Activated gamma-delta T cell treated with Interleukin-2 at 50 U/mL for 16 hours (primary cell): ENCODE measurements at regions not wholly inside any gene's neighbourhood (a gene's known extent, or its start where the extent isn't known, plus 50 kb on each side); places are given as distances from the start of the nearest gene placed in this dataset.

Source experiments
- DNase-seq: peaks from one replicate; pipeline ENCODE4 v3.0.0-alpha.2; 2020

DNA sequence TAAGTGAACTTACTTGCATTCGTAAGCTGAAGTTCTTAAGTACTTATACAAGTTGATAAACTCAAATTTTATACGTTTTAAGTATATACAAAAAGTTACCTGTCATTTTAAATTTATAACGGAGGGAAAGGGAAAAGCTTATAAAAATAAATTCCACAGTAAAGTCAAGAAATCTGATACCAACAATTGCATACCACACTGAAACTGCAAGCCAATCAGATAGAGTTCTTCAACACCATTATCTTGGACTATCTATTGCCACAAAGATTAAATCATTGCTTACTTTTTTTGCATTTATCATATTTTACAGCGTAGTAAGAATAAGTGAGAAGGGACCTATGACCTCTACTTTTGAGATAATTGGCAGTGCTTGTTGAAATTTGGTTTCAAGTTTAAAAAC lies 386.7 kb downstream of the TFAP2A start:
- no peak for DNase-seq

DNA sequence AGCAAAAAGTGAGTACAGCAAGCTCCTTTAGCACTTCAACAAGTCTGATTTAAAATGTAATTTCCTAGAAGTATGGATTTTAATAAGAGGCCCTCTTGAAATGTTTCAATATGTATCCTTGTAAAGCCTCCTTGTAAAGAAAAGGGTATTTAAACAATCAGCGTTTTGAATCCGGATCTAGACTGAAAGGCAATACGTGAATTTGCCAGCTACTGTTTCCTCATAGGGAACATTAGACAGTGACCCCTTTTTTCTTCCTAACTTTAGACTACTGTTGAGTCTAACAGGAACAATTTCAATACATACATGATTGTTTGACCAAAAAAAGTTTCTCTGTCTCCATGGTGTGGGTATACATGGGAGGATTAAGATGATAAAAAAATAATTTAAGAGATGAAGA lies 395.0 kb downstream of the TFAP2A start:
- DNase-seq = no peak

DNA sequence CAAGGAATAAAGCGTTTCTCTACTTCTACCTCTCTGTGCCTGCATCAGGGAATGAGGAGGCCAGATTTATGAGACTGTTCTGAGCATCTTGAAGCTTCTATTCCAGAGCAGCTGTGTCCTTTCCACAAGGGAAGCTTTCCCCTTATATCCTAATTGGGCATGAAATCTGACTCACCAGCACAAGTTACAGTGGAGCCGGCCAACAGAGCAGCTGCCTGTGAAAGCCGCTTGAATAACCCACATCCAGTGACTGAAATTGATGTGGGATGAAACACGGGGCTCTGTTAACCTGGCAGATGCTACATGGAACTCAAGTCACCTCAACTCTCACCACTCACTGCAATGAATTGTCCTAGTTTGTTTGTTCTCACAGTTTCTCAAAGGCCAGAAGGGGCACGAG lies 400.3 kb downstream of the TFAP2A start:
- no peak for DNase-seq

DNA sequence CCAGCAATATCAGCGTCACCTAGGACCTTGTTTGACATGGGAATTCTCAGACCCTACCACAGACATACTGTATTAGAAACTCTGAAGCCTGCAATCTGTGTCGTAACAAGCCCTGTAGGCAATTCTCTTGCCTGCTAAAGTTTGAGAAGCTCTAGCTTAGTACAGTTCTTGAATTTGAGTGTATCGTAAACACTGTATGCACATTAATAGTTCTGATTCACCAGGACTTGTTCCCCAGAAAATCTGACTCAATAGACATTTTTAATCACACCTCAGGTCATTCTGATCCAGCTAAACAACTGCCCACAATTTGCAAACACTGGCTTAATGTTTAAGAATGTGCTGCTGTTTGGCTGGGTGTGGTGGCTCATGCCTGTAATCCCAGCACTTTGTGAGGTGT lies 414.3 kb downstream of the TFAP2A start:
- no peak for DNase-seq

DNA sequence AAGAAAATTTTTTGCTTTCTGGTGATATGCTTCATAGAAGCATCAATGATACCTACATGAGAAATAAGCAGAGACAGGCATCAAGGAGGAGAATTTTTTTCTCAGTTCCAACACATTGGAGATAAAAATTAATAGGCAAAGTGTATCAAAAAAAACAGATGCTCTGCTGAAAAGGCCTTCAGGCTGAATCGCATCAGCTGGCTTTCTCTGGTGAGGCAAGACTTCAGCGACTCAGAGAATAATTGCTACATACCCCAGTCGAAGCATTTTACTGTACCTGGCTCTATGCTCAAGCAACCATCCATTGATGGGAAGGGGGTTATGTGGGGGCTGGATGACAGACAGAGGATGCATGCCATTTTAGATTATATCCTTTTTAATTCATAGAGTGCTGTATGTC lies 415.1 kb downstream of the TFAP2A start:
- no peak for DNase-seq

DNA sequence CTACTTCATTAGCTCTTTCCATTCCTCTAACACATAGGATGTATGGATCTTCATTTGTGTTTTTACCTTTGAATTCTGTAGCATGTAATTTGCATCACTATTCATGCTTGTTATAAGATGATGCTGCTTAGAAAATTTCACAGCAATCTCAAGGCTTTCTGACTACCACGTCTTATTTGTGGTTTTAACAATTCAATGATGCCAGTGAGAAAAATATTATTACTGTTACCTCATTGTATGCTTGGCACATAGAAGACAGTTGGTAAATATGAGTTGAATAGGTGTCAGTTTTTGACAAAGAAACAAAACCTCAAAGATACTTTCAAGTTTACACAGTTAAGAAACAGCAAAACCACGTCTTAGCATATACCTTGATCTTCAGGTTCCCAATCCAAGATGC lies 428.6 kb downstream of the TFAP2A start:
- DNase-seq = no peak

DNA sequence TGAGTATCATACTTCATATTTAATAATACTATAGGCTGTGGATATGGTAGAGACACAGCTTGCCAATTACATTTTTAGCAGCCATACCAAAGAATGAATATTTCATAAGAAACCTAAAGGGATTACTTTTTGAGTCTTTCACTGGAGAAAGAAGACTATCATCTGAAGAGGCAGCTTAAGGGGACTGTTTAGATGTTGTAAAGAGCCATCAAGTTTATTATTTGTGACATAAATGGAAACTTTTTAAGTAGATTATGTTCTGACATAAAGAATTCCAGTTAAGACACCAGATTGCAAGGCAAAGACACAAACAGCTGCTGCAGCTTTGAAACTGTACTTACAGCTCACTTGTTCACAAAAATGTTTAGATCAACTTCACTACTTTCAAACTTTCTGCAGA lies 429.4 kb downstream of the TFAP2A start:
- no peak for DNase-seq

DNA sequence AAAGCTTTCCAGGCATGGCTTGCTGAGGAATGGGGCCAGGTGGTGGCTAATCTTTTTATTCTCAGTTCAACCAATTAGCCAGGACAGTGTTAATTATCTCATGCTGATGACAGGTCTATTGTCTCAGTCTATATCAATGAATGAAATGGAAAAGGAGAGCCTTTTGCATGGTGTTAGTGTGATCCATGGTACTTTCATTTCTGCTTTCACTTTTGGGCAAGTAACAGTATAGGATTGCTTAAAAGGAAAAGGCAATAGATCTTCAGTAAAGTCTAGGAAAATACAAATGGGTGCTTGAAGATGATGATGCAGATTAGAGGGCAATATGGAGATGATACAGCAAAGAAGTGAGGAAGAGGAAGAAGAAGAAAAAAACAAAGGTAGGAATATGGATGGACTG lies 430.3 kb downstream of the TFAP2A start:
- DNase-seq = no peak

DNA sequence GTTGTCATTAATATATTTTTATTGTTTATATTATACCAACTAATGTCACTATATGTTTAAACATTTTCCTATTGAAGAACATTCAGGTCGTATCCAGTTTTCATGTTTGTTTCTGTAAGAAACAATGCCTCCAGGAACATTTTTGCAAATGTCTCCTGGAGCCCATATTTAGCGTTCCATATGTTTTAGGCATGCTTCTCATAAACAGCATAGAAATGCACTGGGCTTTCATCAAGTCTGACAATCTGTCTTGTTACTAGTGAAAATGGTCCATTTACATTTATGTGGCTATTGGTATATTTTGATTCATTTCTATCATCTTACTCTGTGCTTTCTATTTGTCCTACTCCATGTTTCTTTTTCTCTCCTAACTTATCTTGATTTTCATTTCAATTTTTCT lies 431.7 kb downstream of the TFAP2A start:
- no peak for DNase-seq

DNA sequence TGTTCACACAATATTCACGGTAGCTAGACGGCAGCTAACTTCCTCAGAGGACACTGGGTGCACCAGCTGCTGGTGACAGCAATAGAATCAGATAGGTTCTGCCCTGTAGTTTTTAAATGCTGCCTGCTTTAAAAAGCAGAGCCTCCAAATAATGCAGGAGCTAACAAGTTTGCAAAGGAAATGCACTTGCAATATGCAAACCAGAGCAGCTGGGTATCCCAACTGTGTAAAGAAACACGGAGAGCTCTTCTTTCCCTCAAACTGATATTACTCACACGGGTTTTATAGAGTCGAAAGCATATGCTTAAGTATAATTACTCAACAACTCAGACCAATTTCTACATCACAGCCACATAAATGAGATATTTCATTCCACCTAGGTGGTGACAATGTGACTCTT lies 432.7 kb downstream of the TFAP2A start:
- DNase-seq = no peak

DNA sequence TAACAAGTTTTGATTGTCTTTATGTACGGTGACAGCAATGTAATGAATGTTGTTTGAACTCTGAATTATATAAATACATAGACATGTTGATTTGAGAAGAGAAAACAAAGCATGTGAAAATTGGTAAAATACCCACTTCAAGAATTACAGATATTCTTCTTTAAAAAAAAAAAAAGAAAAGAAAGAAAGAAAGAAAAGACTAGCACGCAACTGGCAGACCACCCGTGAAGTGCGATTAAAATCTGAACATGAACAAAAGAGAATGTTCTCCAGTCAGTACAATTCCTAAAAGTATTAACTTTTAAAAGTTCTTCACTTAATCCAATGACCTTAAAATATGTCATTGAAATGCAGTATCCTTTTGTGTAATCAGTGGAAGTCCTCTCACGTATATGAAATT lies 434.9 kb downstream of the TFAP2A start:
- no peak for DNase-seq

DNA sequence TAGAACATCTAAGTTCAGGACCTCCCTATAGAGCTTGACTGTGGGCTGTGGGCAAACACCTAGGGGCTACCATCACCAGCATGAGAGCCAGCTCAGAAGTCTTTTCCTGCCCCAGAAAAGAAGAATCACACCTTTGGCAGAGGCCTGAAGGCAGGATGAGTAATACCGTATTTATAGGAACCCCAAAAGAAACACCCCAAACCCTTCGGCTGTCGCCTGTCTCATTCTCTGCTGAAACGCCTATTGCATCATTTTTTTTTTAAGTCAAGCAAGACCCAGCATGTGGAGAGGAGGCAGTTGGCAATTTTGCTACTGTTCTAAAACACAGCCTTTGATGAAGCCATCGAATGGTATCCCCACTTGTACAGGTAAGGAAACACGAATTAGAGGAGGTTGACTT lies 436.4 kb downstream of the TFAP2A start:
- no peak for DNase-seq

DNA sequence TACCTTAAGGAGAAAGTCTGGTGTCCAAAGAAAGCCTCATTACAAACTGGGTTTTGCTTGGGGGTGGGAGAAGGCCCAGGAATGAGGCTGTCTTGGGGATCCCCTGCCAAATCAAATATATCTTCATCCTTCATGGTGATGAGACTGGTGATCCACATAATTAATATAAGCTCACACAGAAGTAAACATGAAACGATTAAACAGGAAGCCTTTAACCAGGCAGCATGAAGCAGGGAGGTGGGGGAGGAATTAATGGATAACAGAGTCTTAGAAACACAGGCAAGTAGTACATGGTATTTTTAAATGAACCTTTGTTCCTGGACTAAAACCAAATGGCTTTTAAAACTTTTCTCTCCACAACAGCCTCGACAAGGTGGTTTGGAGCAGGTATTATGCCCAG lies 437.5 kb downstream of the TFAP2A start:
- no peak for DNase-seq

DNA sequence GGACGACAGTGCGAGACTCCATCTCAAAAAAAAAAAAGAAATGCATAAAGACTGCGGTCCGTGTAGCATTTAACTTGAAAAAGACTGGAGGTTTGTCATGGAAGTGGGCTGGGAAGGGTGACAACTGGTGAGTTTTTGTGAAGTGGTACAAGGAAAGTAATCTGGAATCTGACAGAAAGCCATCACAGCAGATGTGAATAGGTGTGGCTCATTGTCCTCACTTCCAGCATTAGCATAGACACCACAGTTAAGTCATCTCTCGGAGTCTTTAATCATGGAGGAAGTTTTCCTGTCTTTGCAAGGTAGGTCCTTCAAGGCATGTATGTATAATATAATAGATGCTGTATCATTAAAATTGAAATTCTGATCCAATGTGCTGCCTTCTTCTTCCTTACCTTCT lies 453.2 kb downstream of the TFAP2A start:
- no peak for DNase-seq

DNA sequence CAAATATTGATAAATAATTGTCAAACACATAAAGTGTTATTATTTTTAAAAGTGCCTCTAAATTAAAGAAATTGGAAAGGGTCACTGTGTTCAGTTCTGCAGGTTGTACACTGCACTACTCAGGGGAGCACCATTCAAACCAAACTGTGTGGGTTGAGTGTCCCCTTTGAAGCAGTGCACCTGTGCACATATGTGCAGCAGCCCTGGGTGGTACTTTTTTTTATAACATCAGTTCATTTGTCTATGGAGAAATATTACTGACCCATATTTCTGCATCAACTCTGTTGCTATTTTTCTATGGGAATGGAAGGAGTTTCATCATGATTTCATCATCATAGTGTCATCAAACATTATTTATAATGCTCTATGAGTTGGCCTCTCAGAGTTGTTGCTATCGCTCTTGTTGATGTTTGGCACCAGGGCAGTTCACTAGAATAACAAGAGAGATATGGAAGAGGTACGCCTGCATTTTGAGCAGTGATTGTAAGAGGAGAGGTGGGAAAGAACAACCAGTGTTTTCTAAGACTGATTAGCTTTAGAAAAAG lies 457.6 kb downstream of the TFAP2A start:
- no peak for DNase-seq

DNA sequence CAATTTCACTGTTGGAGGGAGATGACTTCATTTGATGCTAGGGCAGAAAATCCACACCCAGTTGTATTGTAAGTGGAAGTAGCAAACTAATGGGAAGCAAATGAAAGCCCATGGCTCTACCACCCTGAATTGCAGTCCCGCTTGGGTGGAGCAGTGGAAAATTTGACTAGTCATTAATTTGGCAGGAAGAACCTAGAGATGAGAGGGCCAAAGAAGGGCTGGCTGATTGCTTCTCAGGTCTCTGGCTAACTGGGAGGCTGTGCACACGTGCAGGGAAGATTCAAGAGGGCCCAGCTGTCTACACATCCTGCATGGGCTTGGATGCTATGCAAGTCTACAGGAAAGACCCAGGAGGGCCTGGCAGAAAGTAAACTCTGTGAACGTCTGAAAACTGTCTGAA lies 466.2 kb downstream of the TFAP2A start:
- DNase-seq = no peak

DNA sequence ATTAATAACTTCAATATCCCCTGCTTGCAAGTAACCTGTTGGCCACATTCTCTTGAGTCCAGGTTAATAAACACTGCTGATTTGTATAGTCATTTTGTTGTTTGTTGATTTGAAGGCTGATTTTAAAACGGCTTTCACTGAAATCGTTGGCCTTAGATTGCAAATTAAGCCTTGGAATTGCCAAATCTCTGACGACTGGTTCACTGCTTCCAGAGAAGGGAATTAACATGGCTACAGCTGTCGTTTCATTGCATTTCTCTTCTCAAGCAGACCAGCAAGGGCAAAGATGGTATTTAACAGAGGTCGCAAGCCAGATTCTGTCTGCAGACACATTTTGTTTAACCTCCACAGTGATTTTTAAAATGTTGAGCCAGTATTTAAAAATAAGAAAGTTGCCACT lies 470.9 kb downstream of the TFAP2A start:
- DNase-seq = no peak

DNA sequence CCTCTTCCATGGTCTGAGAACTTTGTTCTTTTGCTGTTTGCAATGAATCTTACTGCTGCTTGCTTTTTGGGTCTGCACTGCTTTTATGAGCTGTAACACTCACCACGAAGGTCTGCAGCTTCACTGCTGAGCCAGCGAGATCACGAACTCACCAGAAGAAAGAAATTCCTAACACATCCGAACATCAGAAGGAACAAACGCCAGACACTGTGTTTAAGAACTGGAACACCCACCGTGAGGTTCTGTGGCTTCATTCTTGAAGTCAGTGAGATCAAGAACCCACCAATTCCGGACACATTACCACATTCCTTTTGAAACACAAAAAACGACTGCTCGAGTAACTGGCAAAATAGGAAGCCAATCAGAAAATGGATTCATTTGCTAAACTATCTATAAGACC lies 471.8 kb downstream of the TFAP2A start:
- DNase-seq = no peak

DNA sequence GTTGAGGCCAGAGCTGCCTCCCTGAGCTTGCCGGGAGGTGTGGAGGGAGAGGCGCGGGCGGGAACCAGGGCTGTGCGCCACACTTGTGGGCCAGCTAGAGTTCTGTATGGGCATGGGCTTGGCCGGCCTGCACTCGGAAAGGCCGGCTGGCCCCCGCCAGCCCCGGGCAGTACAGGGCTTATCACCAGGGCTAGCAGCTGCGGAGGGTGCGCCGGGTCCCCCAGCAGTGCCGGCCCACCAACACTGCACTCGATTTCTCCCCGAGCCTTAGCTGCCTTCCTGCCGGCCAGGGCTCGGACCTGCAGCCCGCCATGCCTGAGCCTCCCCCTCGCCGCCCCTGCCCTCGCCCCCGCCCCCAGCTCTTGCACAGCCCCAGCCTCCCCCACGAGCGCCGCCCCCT lies 472.7 kb downstream of the TFAP2A start:
- no peak for DNase-seq

DNA sequence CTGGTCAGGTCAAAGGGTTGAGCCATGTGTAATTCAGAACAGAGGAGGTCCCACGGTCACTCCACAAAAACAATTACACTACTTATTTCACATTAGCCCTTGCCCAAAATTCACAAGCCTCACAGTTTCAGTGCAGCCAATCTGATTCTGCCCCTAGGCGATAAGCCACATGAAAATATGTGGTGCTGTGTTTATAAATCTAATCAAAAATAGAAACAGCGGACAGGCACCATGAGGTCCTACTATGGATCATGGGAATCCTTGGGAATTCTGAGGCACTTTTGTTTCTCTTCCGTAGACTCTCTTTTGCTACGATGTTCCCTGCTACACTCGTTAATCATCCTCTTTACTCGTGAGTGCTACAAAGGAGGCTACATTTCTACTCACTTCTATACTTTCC lies 476.1 kb downstream of the TFAP2A start:
- no peak for DNase-seq

DNA sequence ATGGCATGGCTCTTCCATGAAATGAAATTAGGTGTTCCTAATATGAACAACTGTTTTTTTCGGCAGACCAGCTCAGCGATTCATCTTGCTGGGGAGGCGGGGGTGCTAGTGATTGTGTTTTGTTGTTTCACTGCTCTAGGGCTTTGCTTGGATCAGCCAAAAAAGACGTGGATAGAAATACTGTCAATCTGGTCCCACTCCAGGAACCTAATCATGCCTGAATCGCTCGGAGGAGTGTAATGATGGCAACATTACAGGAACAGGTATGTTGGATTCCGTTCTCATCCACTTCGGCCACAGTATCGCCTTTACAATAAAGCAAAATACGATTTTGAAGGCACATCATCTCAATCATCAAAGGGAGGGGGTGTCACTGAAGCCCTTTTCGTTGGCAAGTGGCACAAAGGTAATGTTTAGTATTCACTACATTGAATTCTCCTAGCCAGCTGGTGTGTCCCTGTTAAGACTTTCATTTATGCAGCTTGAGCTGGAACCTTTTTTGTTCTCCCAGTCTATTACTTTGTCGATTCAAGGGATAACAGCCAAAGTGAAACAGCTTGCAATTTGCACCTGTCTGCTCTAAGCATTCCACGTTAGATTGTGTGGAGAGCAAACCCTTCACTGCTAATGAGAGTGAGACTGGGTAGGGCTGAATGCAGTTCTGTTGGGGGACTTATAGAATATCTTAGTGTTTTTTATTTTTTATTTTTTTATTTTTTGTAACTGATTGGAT lies 477.7 kb downstream of the TFAP2A start:
- no peak for DNase-seq

DNA sequence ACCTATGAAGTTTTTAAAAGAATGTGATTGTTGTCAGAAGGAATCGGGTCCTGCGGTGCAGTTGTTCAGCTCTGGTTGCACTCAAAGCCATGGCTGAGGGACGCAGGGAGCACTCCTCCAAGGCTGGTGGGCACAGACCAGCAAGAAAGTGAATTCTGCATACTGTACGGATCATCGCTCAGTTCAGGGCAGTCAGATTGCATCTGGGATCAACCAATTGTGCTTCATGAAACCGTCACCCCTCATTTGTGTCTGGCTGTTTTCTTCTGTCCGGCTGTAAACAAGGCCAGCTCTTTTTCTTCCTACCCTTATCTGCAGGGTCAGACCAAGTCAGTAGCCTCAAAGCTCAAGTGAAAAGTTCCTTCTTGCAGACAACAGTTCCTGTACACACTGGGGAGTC lies 478.3 kb downstream of the TFAP2A start:
- no peak for DNase-seq

DNA sequence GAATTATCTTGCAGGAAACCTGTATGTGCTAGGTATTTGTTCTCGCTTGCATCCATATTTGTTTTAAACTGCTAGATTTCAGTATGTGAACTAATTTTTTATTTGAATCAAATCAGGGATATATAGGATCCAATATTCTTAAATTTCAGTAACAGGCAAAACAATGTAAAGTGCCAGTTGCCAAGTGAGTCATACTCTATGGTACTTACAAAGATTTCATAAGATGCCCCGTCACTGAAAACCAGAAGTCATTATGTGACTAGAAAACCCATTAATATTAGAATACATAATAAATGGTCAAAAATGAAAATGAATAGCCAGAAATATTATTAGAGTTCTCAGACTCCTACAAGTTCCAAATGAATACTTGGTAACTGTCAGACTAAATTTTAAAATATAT lies 481.2 kb downstream of the TFAP2A start:
- no peak for DNase-seq

DNA sequence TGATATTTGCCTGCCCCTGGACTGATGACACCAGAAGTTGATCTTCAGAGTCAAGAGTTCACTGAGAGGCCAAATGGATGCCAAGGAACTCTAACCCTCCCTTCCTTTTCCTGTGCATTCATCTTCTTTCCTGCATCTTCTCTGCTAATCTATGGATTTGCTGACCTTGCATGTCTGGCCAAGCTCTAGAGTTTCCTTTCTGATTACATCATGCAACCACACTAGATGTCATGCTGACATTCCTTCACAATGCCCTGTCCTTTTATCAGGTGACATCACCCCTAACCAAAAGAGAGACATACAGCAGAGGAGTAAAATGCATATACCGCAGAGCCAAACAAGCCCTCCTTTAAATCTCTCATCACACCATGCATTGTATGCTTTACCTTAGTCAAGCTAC lies 487.6 kb downstream of the TFAP2A start:
- no peak for DNase-seq

DNA sequence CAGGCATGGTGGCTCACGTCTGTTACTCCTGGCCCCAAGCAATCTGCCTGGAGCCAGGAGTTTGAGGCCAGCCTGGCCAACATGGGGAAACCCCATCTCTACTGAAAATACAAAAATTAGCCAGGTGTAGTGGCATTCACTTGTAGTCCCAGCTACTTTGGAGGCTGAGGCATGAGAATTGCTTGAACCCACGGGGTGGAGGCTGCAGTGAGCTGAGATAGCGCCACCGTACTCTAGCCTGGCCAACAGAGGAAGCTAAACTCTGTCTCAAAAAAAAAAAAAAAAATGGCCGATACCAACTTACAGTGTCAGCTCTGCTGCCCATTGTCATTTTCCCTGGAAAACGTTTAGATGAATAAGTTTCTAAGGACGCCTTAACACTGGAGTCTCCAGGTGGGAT lies 489.9 kb downstream of the TFAP2A start:
- no peak for DNase-seq
